DOHH2 (cell line): ENCODE measurements at regions not wholly inside any gene's neighbourhood (a gene's known extent, or its start where the extent isn't known, plus 50 kb on each side); places are given as distances from the start of the nearest gene placed in this dataset.
A peak's percentile ranks its signal among the peaks of the same experiment; 100 is the strongest.

Experiments
- H3F3A ChIP-seq: fragments of 200-600 bp; sonication (generic), shearing (Covaris generic); 2 replicates; pipeline ENCODE4 v1.6.0; 2016; ENCODE audit warnings: antibody characterized with exemption, mild to moderate bottlenecking; ENCODE audit not compliant: control insufficient read depth, insufficient read depth
- H3K27ac ChIP-seq: fragments of 200-600 bp; sonication (generic); 2 replicates; pipeline ENCODE4 v1.5.1; 2014; ENCODE audit warnings: low read depth, mild to moderate bottlenecking, low read length, moderate library complexity
- H3K27me3 ChIP-seq: fragments of 200-600 bp; sonication (generic); 2 replicates; pipeline ENCODE4 v1.6.1; 2014; ENCODE audit warnings: mild to moderate bottlenecking, low read length, mixed read lengths; ENCODE audit not compliant: control insufficient read depth
- H3K36me3 ChIP-seq: fragments of 200-600 bp; sonication (generic); 2 replicates; pipeline ENCODE4 v1.6.1; 2014; ENCODE audit warnings: mild to moderate bottlenecking, low read length, moderate library complexity, mixed read lengths; ENCODE audit not compliant: control insufficient read depth
- H3K4me1 ChIP-seq: fragments of 200-600 bp; sonication (generic); 2 replicates; pipeline ENCODE4 v1.6.1; 2014; ENCODE audit warnings: mild to moderate bottlenecking, low read length, mixed read lengths; ENCODE audit not compliant: control insufficient read depth
- H3K4me2 ChIP-seq: fragments of 200-600 bp; sonication (generic); 2 replicates; pipeline ENCODE4 v1.6.0; 2014; ENCODE audit warnings: mild to moderate bottlenecking, low read length, moderate library complexity
- H3K4me3 ChIP-seq: fragments of 200-600 bp; sonication (generic); 2 replicates; pipeline ENCODE4 v1.5.1; 2014; ENCODE audit warnings: mild to moderate bottlenecking, low read length, mixed read lengths
- H3K79me2 ChIP-seq: fragments of 200-600 bp; sonication (generic); 2 replicates; pipeline ENCODE4 v1.6.1; 2014; ENCODE audit warnings: mild to moderate bottlenecking, low read length, mixed read lengths; ENCODE audit not compliant: control insufficient read depth
- H3K9me2 ChIP-seq: fragments of 200-600 bp; sonication (generic); replicated peaks from 2 replicates; pipeline ENCODE4 v1.6.1; 2014; ENCODE audit warnings: mild to moderate bottlenecking, low read length, mixed read lengths; ENCODE audit not compliant: control insufficient read depth
- H3K9me3 ChIP-seq: fragments of 200-600 bp; sonication (generic); 2 replicates; pipeline ENCODE4 v1.6.1; 2014; ENCODE audit warnings: antibody characterized with exemption, low read length, mixed read lengths; ENCODE audit not compliant: control insufficient read depth, insufficient read depth
- H4K20me1 ChIP-seq: fragments of 200-600 bp; sonication (generic); 2 replicates; pipeline ENCODE4 v1.6.0; 2014; ENCODE audit warnings: low read depth, mild to moderate bottlenecking, antibody characterized with exemption, low read length, moderate library complexity; ENCODE audit not compliant: control insufficient read depth, insufficient read depth
- CTCF ChIP-seq: fragments of 200-600 bp; sonication (generic); IDR thresholded peaks from one replicate; pipeline ENCODE4 v1.5.1; 2014; ENCODE audit warnings: antibody characterized with exemption, mild to moderate bottlenecking, low read depth, low read length; ENCODE audit not compliant: poor library complexity, severe bottlenecking
- EZH2phosphoT487 ChIP-seq: fragments of 200-600 bp; sonication (generic); IDR thresholded peaks from 2 replicates; pipeline ENCODE4 v1.6.1; 2017; ENCODE audit warnings: borderline replicate concordance, mild to moderate bottlenecking, antibody characterized with exemption, low read length, moderate library complexity, mixed read lengths

- Histone ChIP-seq H3K9me3 (no peaks in the 10 kb centered on the region), H3K4me1 (peaks cover 17% of the 10 kb centered on the region), H3K27me3 (peaks cover 29% of the 10 kb centered on the region), H3K27ac (no peak overlapping the region), H3K4me2 (no peak overlapping the region), H3F3A (no peaks in the 10 kb centered on the region), H3K4me3 (no peak overlapping the region), H3K9me2 (no peaks in the 10 kb centered on the region), H4K20me1 (no peaks in the 10 kb centered on the region), H3K79me2 (no peaks in the 10 kb centered on the region), H3K36me3 (no peaks in the 10 kb centered on the region)
- TF ChIP-seq EZH2phosphoT487 (no peak), CTCF (no peak)
These were observed 67.4 kb upstream of the ARMC2 start for GRCh38 chr6:108780784-108781183.

- no peak overlapping the region for H3K27ac ChIP-seq
- H3K4me3 ChIP-seq = no peak overlapping the region
- no peak overlapping the region for H3K4me2 ChIP-seq
- no peaks in the 10 kb centered on the region for H3K9me2 ChIP-seq
- H3K4me1 ChIP-seq = peaks cover 17% of the 10 kb centered on the region
- TF ChIP-seq CTCF (no peak), EZH2phosphoT487 (no peak)
- H3K79me2 ChIP-seq = no peaks in the 10 kb centered on the region
- H4K20me1 ChIP-seq = no peaks in the 10 kb centered on the region
- H3F3A ChIP-seq = no peaks in the 10 kb centered on the region
- H3K36me3 ChIP-seq = no peaks in the 10 kb centered on the region
- no peaks in the 10 kb centered on the region for H3K9me3 ChIP-seq
- H3K27me3 ChIP-seq = peaks cover 31% of the 10 kb centered on the region
These were observed 66.7 kb upstream of the ARMC2 start for GRCh38 chr6:108781419-108782100.

GRCh38 chr6:108782179-108783041 lies 65.8 kb upstream of the ARMC2 start:
- Histone ChIP-seq H3K4me2 (0 out of 2 replicates have a peak overlapping the region, but pooled peaks have one; percentile 17), H3K9me3 (no peaks in the 10 kb centered on the region), H3K9me2 (no peaks in the 10 kb centered on the region), H3K4me3 (no peak overlapping the region), H3K4me1 (peaks cover 17% of the 10 kb centered on the region), H3K79me2 (no peaks in the 10 kb centered on the region), H3K36me3 (no peaks in the 10 kb centered on the region), H3K27me3 (peaks cover 31% of the 10 kb centered on the region), H3F3A (no peaks in the 10 kb centered on the region), H3K27ac (no peak overlapping the region), H4K20me1 (no peaks in the 10 kb centered on the region)
- no peak for TF ChIP-seq EZH2phosphoT487
- TF ChIP-seq CTCF = peak; percentile 76
